K562 (cell line): ENCODE measurements at regions not wholly inside any gene's neighbourhood (a gene's known extent, or its start where the extent isn't known, plus 50 kb on each side); places are given as distances from the start of the nearest gene placed in this dataset.

Experiments
- ATAC-seq: fragments of 200-7000 bp; cut with Tn5 transposase; 3 replicates; pipeline ENCODE4 v1.9.1; 2020; ENCODE audit warnings: moderate library complexity
- BruUV-seq: library from RNA; stranded (reverse); fragments of 400-500 nt; replicated peaks from 2 replicates; lab custom pipeline; 2021; lab: Mats Ljungman, UMichigan
- CTCF ChIA-PET: fragments of 300-600 bp; formaldehyde crosslinking; extraction: SDS; loops from one replicate; lab custom pipeline; 2021; ENCODE audit warnings: low intra/inter-chr PET ratio; lab: Yijun Ruan, JAX
- POLR2A ChIA-PET: fragments of 300-600, 350-650 bp; sonication (Branson Sonifier 250); formaldehyde crosslinking; extraction: SDS; loops from one replicate; lab custom pipeline; 2021; ENCODE audit warnings: antibody characterized with exemption, inconsistent platforms; lab: Yijun Ruan, JAX
- DNase-seq, 4 experiments: peaks; one replicate each; pipeline versions ENCODE4 v3.0.0 to v3.0.0-alpha.2; 2011 to 2018; ENCODE audit warnings: low spot score in 3 of 4, mixed read lengths in 3 of 4; ENCODE audit errors: extremely low read depth in 1 of 4
- FAIRE-seq: peaks from 2 replicates; lab custom pipeline; 2011; peaks lifted over from hg19 to GRCh38; lab: Jason Lieb, UNC
- H2AFZ ChIP-seq: 2 replicates; pipeline ENCODE4 v1.6.0; 2011; ENCODE audit warnings: low read depth, low read length, control low read depth, inconsistent platforms
- H3K27ac ChIP-seq: fragments of 200-600 bp; 3 replicates; pipeline ENCODE4 v1.8.0; 2011; ENCODE audit warnings: low read depth, mild to moderate bottlenecking, control low read depth, inconsistent platforms, low read length, moderate library complexity, mixed read lengths; ENCODE audit errors: extremely low read depth
- H3K27me3 ChIP-seq, 2 experiments: fragments of 300-600 bp in 1 of 2; 2 replicates in 1 of 2; 3 replicates in 1 of 2; pipeline versions ENCODE4 v1.6.0 to v1.8.0; 2011; ENCODE audit warnings: inconsistent platforms in 2 of 2, low read length in 2 of 2, mild to moderate bottlenecking in 1 of 2, mixed read lengths in 1 of 2, moderate library complexity in 1 of 2; ENCODE audit not compliant: control insufficient read depth in 2 of 2, insufficient read depth in 2 of 2
- H3K36me3 ChIP-seq: fragments of 300-600 bp; 3 replicates; pipeline ENCODE4 v1.8.0; 2011; ENCODE audit warnings: mild to moderate bottlenecking, low read length, inconsistent platforms; ENCODE audit not compliant: control insufficient read depth, insufficient read depth
- H3K4me1 ChIP-seq, 2 experiments: fragments of 200-600 bp in 1 of 2; replicated peaks in 1 of 2; 2 replicates in 1 of 2; 3 replicates in 1 of 2; pipeline versions ENCODE4 v1.5.1 to v1.8.0; 2011; ENCODE audit warnings: inconsistent platforms in 2 of 2, low read length in 2 of 2, mild to moderate bottlenecking in 1 of 2, mixed read lengths in 1 of 2, moderate library complexity in 1 of 2; ENCODE audit not compliant: control insufficient read depth in 2 of 2, insufficient read depth in 2 of 2
- H3K4me2 ChIP-seq: 2 replicates; pipeline ENCODE4 v1.6.1; 2011; ENCODE audit warnings: low read length, control low read depth, inconsistent platforms, mixed read lengths; ENCODE audit not compliant: insufficient read depth
- H3K4me3 ChIP-seq: fragments of 200-600 bp; sonication (generic), shearing (Covaris generic); 2 replicates; pipeline ENCODE4 v1.5.1; 2016; ENCODE audit warnings: control low read depth, inconsistent platforms
- H3K79me2 ChIP-seq: fragments of 200-600 bp; 3 replicates; pipeline ENCODE4 v1.8.0; 2011; ENCODE audit warnings: low read length, inconsistent platforms; ENCODE audit not compliant: control insufficient read depth, insufficient read depth
- H3K9ac ChIP-seq, 2 experiments: 2 replicates each; pipeline versions ENCODE4 v1.6.0 to v1.6.1; 2011; ENCODE audit warnings: low read depth in 2 of 2, low read length in 2 of 2, control low read depth in 1 of 2, inconsistent platforms in 1 of 2, mild to moderate bottlenecking in 1 of 2, mixed read lengths in 1 of 2; ENCODE audit not compliant: insufficient read depth in 1 of 2
- H3K9me1 ChIP-seq: one replicate; pipeline ENCODE4 v1.6.0; 2011; ENCODE audit warnings: inconsistent platforms, mild to moderate bottlenecking, low read length, moderate library complexity; ENCODE audit not compliant: control insufficient read depth, insufficient read depth
- H3K9me3 ChIP-seq: replicated peaks from 2 replicates; pipeline ENCODE4 v1.5.1; 2011; ENCODE audit warnings: low read depth, low read length, inconsistent platforms; ENCODE audit not compliant: control insufficient read depth, insufficient read depth
- H4K20me1 ChIP-seq: replicated peaks from 2 replicates; pipeline ENCODE4 v1.6.1; 2011; ENCODE audit warnings: low read length, inconsistent platforms, mixed read lengths; ENCODE audit not compliant: control insufficient read depth, insufficient read depth
- DIDO1 ChIP-seq: fragments of 450-650 bp; IDR thresholded peaks from 2 replicates; pipeline ENCODE4 v1.6.1; 2016; ENCODE audit warnings: low read depth, missing biosample characterization, missing genetic modification characterization
- NR2C1 ChIP-seq, 2 experiments: fragments of 450-650 bp; IDR thresholded peaks; 2 replicates each; pipeline ENCODE4 v1.6.1; 2017; ENCODE audit warnings: mild to moderate bottlenecking in 2 of 2, antibody characterized with exemption in 1 of 2, inconsistent platforms in 1 of 2, missing compliant biosample characterization in 1 of 2, missing genetic modification characterization in 1 of 2
- PHB2 ChIP-seq: fragments of 450-650 bp; IDR thresholded peaks from 2 replicates; pipeline ENCODE4 v1.6.1; 2017; ENCODE audit warnings: low read depth
- WHSC1 ChIP-seq: IDR thresholded peaks from one replicate; pipeline ENCODE4 v1.6.1; 2012; ENCODE audit warnings: low read length, control low read depth, inconsistent platforms
- WGBS: fragments of 100-300 bp; shearing (Covaris generic); methylation state at CpG from one replicate; pipeline ENCODE4 v1.1.6; 2016; ENCODE audit warnings: low coverage, mixed read lengths; ENCODE audit not compliant: insufficient coverage; ENCODE audit errors: missing lambda C conversion rate; 5-methylcytosine and 5-hydroxymethylcytosine counted together
- in situ Hi-C: fragments of 300-500 bp; cut with MboI; formaldehyde crosslinking; loops from 4 replicates; pipeline ENCODE4 v1.15.0; 2018; ENCODE audit warnings: inconsistent platforms, mixed read lengths
- intact Hi-C: fragments of 100-400 bp; cut with micrococcal nuclease; formaldehyde crosslinking; loops from 2 replicates; pipeline ENCODE4 v1.14.2; 2022
- TF ChIP-seq, protein P1 (sequence below), 2 experiments: fragments of 450-650 bp in 1 of 2; IDR thresholded peaks; 2 replicates each; pipeline ENCODE4 v1.6.1; 2011 to 2017; ENCODE audit warnings: low read depth in 2 of 2, antibody characterized with exemption in 1 of 2, borderline replicate concordance in 1 of 2, low read length in 1 of 2, mild to moderate bottlenecking in 1 of 2, mixed read lengths in 1 of 2; ENCODE audit not compliant: control insufficient read depth in 1 of 2
- TF ChIP-seq, protein P2 (sequence below): fragments of 450-650 bp; formaldehyde crosslinking; IDR thresholded peaks from 2 replicates; pipeline ENCODE4 v1.4.0; 2022; ENCODE audit warnings: mild to moderate bottlenecking, moderate library complexity
- TF ChIP-seq, protein P3 (sequence below): sonication (generic); formaldehyde crosslinking; IDR thresholded peaks from 2 replicates; pipeline ENCODE4 v1.8.1; 2023; ENCODE audit warnings: missing genetic modification reagents, mild to moderate bottlenecking, borderline replicate concordance
- TF ChIP-seq, protein P4 (sequence below): sonication (generic); formaldehyde crosslinking; IDR thresholded peaks from 2 replicates; pipeline ENCODE4 v1.8.1; 2023; ENCODE audit warnings: mild to moderate bottlenecking, missing genetic modification reagents
- TF ChIP-seq, protein P5 (sequence below): fragments of 250-450 bp; sonication (Bioruptor Pico); IDR thresholded peaks from 2 replicates; pipeline ENCODE4 v1.5.0; 2020; ENCODE audit warnings: mild to moderate bottlenecking, borderline replicate concordance

DNA sequence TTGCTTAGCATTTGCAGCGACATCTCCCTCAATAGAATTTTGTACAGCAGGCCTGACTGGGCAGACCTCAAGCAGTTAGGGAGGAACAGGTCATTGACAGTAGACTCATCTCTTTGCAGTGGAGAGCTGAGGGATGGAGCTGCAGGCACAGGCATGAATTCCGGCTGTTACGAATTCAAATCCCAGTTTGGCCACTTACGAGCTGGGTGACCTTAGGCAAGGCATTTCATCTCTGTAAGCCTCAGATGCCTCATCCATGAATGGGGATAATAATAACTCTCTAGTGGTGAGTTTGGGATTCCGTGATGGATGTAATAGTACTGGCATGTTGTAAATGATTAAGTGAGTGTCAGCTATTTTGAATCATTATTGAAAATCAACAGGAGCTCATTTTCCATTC, 195.3 kb downstream of the SEMA6A start:
- CTCF ChIA-PET: no interaction called here
- TF ChIP-seq, protein P1, sequence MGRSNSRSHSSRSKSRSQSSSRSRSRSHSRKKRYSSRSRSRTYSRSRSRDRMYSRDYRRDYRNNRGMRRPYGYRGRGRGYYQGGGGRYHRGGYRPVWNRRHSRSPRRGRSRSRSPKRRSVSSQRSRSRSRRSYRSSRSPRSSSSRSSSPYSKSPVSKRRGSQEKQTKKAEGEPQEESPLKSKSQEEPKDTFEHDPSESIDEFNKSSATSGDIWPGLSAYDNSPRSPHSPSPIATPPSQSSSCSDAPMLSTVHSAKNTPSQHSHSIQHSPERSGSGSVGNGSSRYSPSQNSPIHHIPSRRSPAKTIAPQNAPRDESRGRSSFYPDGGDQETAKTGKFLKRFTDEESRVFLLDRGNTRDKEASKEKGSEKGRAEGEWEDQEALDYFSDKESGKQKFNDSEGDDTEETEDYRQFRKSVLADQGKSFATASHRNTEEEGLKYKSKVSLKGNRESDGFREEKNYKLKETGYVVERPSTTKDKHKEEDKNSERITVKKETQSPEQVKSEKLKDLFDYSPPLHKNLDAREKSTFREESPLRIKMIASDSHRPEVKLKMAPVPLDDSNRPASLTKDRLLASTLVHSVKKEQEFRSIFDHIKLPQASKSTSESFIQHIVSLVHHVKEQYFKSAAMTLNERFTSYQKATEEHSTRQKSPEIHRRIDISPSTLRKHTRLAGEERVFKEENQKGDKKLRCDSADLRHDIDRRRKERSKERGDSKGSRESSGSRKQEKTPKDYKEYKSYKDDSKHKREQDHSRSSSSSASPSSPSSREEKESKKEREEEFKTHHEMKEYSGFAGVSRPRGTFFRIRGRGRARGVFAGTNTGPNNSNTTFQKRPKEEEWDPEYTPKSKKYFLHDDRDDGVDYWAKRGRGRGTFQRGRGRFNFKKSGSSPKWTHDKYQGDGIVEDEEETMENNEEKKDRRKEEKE (IDR thresholded peaks at IDR 0.05; ENCODE audit: borderline replicate concordance in 1 of 2, control insufficient read depth in 1 of 2, low read depth in 2 of 2, low read length in 1 of 2): no peak
- TF ChIP-seq DIDO1 (tag) (no peak), WHSC1 (no peak), NR2C1 (IDR thresholded peaks at IDR 0.05) (no peak), NR2C1 (tag; IDR thresholded peaks at IDR 0.05) (no peak), PHB2 (no peak)
- TF ChIP-seq, protein P2, sequence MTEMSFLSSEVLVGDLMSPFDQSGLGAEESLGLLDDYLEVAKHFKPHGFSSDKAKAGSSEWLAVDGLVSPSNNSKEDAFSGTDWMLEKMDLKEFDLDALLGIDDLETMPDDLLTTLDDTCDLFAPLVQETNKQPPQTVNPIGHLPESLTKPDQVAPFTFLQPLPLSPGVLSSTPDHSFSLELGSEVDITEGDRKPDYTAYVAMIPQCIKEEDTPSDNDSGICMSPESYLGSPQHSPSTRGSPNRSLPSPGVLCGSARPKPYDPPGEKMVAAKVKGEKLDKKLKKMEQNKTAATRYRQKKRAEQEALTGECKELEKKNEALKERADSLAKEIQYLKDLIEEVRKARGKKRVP (CRISPR knock-in tag): no peak
- TF ChIP-seq, protein P3, sequence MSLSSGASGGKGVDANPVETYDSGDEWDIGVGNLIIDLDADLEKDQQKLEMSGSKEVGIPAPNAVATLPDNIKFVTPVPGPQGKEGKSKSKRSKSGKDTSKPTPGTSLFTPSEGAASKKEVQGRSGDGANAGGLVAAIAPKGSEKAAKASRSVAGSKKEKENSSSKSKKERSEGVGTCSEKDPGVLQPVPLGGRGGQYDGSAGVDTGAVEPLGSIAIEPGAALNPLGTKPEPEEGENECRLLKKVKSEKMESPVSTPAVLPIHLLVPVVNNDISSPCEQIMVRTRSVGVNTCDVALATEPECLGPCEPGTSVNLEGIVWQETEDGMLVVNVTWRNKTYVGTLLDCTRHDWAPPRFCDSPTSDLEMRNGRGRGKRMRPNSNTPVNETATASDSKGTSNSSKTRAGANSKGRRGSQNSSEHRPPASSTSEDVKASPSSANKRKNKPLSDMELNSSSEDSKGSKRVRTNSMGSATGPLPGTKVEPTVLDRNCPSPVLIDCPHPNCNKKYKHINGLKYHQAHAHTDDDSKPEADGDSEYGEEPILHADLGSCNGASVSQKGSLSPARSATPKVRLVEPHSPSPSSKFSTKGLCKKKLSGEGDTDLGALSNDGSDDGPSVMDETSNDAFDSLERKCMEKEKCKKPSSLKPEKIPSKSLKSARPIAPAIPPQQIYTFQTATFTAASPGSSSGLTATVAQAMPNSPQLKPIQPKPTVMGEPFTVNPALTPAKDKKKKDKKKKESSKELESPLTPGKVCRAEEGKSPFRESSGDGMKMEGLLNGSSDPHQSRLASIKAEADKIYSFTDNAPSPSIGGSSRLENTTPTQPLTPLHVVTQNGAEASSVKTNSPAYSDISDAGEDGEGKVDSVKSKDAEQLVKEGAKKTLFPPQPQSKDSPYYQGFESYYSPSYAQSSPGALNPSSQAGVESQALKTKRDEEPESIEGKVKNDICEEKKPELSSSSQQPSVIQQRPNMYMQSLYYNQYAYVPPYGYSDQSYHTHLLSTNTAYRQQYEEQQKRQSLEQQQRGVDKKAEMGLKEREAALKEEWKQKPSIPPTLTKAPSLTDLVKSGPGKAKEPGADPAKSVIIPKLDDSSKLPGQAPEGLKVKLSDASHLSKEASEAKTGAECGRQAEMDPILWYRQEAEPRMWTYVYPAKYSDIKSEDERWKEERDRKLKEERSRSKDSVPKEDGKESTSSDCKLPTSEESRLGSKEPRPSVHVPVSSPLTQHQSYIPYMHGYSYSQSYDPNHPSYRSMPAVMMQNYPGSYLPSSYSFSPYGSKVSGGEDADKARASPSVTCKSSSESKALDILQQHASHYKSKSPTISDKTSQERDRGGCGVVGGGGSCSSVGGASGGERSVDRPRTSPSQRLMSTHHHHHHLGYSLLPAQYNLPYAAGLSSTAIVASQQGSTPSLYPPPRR (CRISPR knock-in tag): no peak
- TF ChIP-seq, protein P4, sequence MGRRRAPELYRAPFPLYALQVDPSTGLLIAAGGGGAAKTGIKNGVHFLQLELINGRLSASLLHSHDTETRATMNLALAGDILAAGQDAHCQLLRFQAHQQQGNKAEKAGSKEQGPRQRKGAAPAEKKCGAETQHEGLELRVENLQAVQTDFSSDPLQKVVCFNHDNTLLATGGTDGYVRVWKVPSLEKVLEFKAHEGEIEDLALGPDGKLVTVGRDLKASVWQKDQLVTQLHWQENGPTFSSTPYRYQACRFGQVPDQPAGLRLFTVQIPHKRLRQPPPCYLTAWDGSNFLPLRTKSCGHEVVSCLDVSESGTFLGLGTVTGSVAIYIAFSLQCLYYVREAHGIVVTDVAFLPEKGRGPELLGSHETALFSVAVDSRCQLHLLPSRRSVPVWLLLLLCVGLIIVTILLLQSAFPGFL (CRISPR knock-in tag): no peak
- TF ChIP-seq, protein P5, sequence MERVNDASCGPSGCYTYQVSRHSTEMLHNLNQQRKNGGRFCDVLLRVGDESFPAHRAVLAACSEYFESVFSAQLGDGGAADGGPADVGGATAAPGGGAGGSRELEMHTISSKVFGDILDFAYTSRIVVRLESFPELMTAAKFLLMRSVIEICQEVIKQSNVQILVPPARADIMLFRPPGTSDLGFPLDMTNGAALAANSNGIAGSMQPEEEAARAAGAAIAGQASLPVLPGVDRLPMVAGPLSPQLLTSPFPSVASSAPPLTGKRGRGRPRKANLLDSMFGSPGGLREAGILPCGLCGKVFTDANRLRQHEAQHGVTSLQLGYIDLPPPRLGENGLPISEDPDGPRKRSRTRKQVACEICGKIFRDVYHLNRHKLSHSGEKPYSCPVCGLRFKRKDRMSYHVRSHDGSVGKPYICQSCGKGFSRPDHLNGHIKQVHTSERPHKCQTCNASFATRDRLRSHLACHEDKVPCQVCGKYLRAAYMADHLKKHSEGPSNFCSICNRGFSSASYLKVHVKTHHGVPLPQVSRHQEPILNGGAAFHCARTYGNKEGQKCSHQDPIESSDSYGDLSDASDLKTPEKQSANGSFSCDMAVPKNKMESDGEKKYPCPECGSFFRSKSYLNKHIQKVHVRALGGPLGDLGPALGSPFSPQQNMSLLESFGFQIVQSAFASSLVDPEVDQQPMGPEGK (CRISPR knock-in tag): no peak

More for the DNA sequence above, 195.3 kb downstream of the SEMA6A start:
- Histone ChIP-seq H3K27me3 (no peaks in the 10 kb centered on the region; a peak in 1 of 5 replicates), H2AFZ (no peak overlapping the region), H3K36me3 (no peaks in the 10 kb centered on the region), H3K4me2 (no peak overlapping the region), H3K9me1 (no peaks in the 10 kb centered on the region), H3K4me1 (no peaks in the 10 kb centered on the region; a peak in 1 of 5 replicates), H3K79me2 (no peaks in the 10 kb centered on the region), H3K4me3 (no peak overlapping the region), H3K9me3 (no peaks in the 10 kb centered on the region), H3K27ac (no peak overlapping the region), H3K9ac (no peak overlapping the region), H4K20me1 (no peaks in the 10 kb centered on the region)
- intact Hi-C loops: no loop called here
- no TSS peak for BruUV-seq
- in situ Hi-C loops: no loop called here
- ATAC-seq: no peak
- no peak for FAIRE-seq
- POLR2A ChIA-PET: no interaction called here
- 28% methylated on average over 5 of the region's 5 CpGs for WGBS
- no peak for DNase-seq
